Peyer's patch (tissue), 4 donors: ENCODE measurements at regions not wholly inside any gene's neighbourhood (a gene's known extent, or its start where the extent isn't known, plus 50 kb on each side); places are given as distances from the start of the nearest gene placed in this dataset.

Experiments
- CTCF ChIP-seq, 6 experiments: fragments of 450-650 bp in 4 of 6; fragments of 200-600 bp in 2 of 6; sonication (generic) in 1 of 6; IDR thresholded peaks; one replicate each; pipeline ENCODE4 v1.5.1; 2017 to 2019; ENCODE audit warnings: antibody characterized with exemption in 6 of 6, mild to moderate bottlenecking in 3 of 6, moderate library complexity in 1 of 6
- POLR2A ChIP-seq, 2 donors: fragments of 450-650 bp; IDR thresholded peaks; one replicate each; pipeline ENCODE4 v1.5.1; 2017; ENCODE audit warnings: antibody characterized with exemption in 2 of 2, mild to moderate bottlenecking in 2 of 2, moderate library complexity in 2 of 2

- TF ChIP-seq CTCF (IDR thresholded peaks at IDR 0.05) (no peak), POLR2A (IDR thresholded peaks at IDR 0.05) (no peak)
Observed at GRCh38 chr9:89657765-89658164, 53.0 kb downstream of the GADD45G start.
